GM18499 (cell line): ENCODE measurements at regions not wholly inside any gene's neighbourhood (a gene's known extent, or its start where the extent isn't known, plus 50 kb on each side); places are given as distances from the start of the nearest gene placed in this dataset.

Source experiments
- ATAC-seq: cut with Tn5 transposase; IDR thresholded peaks from one replicate; pipeline ENCODE4 v1.9.1; 2021; ENCODE audit warnings: moderate number of reproducible peaks; ENCODE audit not compliant: insufficient read depth, unreplicated experiment

DNA sequence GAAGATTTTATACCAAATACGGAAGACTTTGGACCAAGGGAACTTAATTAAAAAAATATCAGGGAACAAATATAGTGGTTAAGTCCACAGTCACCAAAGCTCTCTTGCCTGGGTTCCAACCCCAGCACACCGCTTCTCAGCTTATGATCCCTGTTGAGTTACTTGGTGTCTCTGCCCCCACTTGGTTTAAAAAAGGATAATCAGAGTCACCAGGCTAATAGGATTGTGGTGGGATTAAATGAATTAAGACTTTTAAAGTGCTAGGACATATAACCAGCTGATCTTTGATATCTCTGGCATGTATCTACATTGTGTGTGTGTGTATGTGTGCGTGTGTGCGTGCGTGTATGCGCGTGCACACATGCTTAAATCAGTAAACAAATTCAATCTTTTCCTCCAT, 474.7 kb upstream of the DAB1 start:
- no peak for ATAC-seq

DNA sequence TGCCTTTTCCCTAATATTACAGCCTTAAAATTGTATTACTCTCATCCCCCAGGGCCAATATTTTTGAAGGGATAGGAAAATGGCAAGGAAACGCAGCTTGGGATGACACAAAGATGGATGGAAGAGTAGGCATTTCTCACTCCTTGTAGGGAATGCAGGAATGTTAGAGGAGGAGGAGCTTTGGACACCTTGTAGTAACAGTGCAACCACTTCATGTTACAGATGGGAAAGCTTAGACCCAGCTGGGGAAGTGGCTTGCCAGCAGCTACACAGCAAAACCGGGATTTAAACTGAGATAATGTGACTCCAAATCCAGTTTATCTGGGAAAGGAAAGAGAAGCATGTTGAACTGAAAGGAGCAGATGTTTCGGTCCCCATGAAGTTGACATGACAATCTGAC, 473.7 kb upstream of the DAB1 start:
- no peak for ATAC-seq

DNA sequence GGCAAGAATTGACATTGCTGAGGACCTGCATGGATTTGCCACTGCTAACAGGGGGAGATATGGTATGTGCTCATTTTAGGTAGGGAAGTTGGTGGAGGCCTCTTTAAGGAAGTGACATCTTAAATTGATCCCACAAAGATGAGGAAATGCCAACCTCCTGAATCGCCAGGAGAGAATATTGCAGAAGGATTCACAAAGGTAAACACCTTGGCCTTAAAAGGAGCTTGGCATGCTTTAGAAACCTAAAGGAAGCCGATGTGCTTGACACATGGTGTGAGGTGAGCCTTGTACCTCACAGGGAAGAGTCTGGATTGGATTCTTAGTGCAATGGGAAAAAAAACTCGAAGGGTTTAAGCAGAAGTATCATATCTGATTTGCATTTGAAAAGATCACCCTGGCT, 470.5 kb upstream of the DAB1 start:
- ATAC-seq: no peak

DNA sequence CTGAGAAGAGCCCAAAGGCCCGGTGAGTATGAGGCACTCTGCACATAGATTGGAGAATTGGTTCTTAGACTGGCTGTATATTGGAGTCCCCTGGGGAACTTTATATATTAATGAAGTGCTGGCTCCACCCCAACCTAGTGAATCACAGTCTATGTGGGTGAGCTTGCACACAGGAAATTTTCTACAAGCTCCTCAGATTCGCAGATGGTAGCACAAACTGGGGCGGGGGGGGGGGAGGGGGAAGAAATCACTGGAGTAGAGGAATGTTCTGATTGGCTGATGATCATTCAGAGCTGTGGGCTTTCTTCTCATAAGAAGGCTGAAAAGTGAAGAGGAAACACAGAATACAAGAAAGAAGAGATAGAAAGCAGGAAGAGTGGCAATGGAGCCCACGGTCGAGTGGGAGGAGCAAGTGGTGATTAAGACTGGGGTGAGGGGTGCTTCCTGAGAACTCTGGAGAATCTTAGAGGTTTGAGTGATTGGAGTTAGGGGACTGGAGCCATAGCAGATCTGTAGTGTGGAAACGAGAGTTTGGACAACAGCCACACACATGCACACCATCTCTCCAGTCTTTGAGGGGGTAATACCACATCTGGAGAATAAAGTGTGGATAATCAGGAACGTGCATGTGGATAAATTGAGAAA, 465.9 kb upstream of the DAB1 start:
- ATAC-seq: no peak

DNA sequence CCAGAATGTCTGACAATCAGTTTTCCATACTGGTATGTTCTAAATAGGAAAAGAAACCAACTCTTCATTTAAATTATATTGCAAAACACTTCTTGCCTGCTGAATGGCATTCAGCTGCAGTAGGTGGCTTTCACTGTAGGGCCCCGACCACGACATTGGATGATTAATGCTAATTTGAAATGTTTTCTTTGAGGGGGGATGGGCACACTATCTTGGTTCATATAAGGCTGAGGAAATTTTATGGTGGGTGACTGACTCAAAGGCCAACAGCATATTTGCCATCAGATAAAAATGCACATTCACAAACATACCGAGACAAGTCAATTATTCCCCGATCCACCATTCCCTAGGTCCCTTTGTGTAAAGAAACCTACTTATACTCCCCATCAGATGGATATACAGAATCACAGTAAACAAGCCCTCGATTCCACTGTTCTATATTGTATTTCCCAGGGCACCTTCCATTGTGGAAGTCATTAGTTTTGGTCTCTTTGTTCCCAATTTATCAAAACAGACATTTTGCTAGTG, 464.2 kb upstream of the DAB1 start:
- ATAC-seq: no peak

DNA sequence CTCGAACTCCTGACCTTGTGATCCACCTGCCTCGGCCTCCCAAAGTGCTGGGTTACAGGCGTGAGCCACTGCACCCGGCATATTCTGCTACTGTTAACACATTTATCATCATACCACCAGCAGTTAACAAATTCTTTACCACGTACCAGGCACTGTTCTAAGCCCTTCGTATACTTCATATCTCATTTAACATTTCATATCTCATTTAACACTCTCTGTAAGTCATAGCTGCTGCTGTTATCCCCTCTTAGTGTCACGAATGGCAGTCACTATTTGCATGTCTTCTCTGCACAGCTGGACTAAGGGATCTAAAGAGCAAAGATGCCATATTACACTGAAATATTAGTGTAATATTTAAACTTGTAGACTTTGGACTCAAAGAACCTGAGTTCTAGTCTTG, 462.5 kb upstream of the DAB1 start:
- no peak for ATAC-seq

DNA sequence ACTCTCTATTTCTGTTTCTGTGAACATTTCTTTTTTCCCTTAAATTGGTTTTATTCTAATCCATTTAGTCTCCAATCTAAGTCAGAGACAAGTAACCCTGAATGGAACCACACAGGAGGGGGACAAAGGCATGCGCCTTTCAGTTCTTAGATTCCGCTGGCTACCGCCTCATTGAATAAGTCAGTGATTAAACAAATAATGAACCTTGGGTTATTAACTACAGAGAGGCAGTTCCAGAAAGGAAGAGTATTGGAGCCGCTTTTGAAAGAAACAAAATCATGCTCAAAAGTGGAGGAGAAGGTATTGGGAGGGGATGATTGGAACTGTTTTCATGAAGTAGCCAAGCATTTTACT, 459.8 kb upstream of the DAB1 start:
- no peak for ATAC-seq

DNA sequence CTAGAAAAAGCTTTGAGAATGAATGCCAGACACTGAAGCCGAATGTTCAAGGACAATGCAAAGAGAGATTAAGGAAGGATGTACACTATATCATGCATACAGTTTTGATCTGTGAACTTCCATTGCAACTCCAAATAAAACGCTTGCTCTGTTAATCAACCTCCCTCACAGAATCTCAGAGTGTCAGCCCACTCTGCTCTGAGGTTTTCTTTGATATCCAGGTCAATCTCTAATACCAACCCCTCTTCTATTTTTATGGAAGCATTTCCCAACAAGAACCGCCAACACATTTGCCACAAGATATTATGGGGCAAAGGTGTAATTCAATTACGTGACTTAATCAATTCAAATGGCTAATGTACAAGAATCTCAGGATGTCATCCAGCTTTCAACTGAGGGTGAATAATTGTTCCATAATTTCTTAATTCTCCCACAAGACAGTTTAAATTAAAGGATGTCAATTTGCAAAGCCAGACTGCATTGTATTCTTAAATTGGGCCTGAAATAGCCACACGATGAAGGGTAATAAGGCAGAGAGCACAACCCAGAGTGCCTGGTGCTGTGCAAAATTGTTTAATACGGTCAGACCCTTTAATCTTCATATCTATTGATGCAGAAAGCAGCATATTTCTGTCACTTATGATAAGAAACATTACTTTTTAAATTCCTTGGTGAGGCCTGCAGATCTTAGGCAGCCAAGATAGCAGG, 459.2 kb upstream of the DAB1 start:
- ATAC-seq: no peak

DNA sequence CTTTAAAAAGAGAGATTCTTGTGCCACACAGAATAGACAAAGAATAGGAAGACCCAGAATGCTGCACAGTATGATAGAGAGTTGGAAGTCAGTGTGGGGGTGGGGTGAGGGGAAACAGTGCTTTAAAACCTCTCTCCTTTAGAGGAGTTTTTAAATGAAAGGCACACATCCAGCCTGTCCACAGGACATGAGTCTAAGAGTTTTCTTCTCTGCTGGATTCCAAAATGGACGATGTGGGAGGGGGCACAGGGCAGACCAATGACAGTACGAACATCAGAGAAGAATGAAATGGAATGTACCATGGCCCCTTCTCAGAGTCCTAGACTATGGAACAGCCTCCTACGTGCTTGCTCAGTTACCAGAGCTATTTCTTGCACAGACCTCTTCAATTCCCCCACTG, 458.2 kb upstream of the DAB1 start:
- ATAC-seq: no peak

DNA sequence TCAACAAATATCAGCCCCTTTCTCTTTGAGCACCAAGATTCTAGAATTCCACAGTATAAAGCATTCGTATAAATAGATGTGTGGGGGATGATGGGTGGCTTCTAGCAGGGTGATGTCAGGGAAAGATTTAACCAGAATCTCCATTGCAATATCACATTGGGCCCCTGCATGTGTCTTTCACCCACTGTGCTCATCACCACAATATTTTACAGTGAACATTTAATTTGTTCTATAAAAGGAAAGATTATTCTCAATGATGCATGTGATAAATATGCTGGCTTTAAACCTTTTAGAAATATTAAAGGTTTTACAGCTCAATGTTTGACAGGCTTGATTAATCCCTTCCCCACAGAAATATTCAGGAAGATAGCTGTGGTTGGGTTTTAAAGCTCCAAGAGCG, 457.8 kb upstream of the DAB1 start:
- no peak for ATAC-seq

DNA sequence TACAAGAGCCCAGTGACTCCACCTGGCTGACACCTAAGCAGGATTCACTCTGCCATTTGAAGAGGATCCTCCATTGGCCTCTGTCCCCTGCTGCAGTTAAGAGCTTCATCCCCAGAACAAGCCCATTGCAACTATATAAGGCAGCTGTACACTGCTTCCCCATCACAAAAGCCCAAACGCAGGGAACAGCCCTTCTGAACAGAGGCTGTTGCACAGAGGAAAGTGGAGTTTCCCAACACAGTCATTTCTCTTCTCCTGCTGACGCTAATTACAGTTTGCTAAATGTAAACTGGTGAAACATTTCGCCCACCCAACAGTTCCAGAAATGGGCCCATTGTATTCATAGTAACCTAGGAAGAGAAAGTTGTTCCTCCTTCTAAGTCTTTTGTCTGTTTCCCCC, 455.8 kb upstream of the DAB1 start:
- no peak for ATAC-seq

DNA sequence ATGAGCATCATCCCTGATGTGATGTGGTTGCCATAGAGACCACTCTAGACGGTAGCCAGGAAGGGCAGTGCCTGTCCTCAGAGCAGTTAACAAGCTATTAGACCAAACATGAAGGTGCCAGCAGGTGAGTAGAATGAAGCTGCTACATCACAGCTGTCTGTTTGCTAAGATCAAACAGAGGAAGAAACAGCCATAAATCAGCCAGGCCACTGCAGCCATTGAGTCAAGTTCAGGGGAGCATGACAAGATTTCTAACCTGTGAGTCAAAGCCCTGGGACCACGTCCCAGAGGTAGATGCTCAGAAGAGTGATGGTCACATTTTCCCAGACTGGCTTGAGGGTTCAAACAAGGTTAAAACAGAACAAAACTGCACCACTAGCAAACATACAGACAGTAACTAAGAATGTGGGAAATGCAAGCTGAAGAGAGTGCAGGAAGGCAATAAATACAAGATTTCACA, 450.6 kb upstream of the DAB1 start:
- ATAC-seq: no peak

DNA sequence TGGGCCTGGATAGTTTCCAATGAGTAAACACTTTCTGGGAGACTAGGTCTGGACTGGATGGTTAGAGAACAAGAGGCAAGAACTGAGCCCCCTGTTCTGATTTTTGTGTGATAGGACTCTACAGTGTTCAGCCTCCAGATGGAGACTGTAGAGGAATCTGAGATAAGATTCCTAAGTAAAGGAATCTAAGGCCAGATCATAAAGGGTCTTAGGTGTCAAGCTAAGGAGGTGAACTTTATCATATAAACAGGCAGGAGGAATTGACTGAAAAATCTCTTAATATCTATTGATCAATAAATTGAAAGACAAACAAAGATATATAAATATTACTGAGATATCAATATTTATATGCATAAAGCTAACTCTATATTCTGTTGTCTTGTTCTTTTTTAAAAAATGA, 449.1 kb upstream of the DAB1 start:
- ATAC-seq: no peak

DNA sequence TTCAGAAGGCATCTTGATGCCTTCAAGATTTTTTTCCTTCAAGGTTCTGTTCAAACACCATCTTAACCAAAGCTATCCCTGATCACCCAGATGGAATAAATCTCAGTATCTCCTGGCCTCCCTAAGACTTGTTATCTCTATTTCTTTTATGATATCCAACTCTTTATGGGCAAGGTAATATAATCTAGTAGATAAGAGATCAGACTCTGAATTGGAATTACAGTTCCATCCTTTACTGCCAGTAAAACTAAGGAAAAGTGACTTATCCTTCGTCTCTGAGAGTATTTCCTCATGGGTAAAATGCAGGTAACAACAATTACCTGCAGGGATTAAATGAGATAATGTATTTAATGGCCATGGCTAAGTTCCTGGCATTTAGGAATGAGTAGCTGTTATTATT, 445.0 kb upstream of the DAB1 start:
- ATAC-seq: no peak

DNA sequence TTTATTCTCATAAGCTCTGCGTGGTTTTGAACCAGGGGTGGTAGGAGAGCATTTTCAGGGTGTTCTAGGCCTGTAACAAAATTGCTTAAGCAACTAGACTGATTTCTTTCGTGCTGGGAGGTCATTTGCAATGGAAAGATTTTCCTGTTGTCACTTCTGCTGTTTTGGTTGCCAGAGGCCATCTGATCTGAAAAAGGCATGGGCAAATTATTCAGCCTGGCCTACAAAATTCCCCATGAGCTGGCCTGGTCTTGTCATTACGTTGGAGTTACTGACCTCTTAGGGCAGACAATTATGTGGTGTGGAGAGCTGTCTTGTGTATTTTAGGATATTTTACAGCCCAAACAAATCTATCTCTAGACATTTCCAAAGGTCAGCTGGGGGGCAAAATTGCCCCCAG, 444.4 kb upstream of the DAB1 start:
- no peak for ATAC-seq

DNA sequence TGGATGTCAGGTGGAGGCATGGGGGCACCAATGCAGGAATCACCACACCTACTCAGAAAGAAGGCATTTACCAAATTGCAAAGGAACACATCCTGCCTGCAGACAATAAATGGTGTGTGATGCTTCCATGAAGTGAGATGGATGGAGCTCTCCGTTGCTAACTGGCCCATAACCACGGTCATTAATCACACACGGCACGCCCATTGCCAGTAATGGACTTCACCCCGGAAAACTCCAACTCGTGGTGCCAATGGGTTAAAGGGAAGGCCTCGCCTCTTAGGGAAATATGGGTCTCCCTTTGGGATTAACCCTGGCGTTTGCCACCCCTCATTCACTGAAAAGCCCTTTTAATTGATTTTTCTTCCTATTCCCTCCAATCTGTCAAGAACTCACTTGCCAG, 443.1 kb upstream of the DAB1 start:
- ATAC-seq: no peak

DNA sequence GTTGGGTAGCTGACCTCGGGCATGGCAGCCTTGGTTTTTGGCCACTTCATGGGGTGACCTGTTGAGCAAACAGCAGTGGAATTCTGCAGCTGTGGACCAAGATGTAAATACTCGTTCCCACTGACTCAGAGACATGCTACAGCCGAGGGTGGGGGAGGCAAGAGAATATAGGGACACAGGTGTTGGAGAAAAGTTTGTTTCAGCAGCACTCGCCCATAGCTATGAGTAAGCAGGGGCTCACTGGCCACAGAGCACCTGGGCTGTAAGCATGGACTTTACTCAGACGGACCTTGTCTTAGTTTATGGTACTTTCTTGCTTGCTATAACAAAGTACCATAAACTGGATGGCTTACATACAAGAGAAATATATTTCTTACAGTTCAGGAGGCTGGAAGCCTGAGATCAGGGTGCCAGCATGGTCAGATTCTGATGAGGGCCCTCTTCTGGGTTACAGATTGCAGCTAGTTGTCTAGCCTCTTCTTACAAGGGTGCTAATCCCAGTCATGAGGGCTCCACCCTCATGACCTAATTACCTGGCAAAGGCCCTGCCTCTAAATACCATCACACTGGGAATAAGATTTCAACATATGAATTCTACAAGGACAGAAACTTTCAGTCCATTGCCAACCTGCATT, 437.2 kb upstream of the DAB1 start:
- ATAC-seq: no peak

DNA sequence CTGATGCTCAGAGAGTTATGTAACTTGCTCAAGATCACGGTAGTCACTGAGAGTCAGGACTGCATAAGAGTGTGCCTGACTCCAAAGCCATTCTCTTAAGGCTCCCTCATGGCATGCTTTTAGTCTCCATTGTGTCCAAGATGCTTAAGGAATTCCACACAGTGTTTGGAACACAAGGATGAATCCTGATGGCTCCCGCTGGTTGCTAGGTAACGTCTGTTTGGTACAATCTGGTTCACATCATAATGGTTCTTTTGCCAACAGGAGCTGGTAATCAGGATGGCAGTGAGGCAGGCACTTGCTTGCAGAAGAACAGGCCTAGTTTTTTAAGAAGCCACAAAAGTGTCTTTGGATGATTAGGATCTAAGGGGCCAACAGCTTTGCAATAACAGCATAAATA, 436.5 kb upstream of the DAB1 start:
- no peak for ATAC-seq

DNA sequence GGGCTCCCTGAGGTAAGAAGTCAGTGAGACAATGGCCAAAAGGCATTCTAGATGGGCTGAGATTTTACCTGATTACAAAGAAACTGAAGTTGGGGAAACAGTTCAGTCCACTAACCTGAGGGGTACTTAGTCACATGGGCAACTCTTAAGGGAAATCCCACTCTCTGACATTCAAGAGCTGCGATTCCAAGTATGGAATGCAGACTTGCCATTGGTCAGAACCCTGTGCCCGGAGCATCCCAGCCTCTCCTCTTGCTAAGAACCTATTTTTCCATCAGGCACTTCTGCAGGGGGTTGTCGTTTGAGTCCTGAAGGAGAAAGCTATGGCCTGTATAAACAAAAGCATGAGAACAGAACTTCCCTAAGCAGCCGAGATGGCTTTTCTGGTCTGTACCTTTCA, 434.9 kb upstream of the DAB1 start:
- ATAC-seq: no peak

DNA sequence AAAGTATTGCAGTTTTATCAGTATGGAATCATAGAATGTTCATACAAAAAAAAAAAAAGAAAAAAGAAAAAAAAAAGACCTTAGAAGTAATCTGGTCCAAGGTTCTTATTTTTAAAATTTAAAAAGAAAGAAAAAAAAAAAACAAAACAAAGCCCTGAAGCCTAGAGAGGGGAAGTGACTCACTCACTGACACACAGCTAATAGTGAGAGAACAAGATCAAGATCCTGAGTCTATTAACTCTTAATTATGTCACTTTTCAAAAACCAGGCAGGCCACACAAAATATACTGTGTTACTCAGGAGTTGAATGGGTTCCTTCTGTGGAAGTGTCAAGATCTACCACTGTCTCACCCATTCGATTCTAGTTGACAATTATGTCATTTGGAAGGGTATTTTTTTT, 433.9 kb upstream of the DAB1 start:
- no peak for ATAC-seq

DNA sequence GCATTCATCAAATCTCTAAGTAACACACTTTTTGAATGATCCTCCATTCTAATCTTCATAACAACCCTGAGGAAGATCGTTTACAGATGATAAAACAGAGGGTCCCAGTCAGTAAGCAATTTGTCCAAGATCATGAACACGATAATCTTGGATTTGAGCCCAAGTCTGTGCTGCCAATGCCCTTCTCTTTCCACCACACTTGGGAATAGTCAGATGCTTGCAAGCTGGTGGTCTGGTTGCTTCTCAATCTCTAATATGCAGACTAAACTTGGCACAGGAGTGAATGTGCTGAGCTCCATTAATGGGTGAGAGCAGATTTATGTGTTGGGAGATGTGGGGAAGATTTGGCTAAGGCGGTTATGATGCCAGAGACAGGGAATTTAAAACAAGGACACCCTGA, 430.6 kb upstream of the DAB1 start:
- no peak for ATAC-seq
